HG02884 (cell line): ENCODE measurements at regions not wholly inside any gene's neighbourhood (a gene's known extent, or its start where the extent isn't known, plus 50 kb on each side); places are given as distances from the start of the nearest gene placed in this dataset.
"Not testable (repeated sequence)": the region's sequence is repeated elsewhere in the genome, so short reads cannot be mapped to it uniquely, and the experiment has no call there.

Experiments used
- ATAC-seq: cut with Tn5 transposase; IDR thresholded peaks from one replicate; pipeline ENCODE4 v1.9.1; 2021; ENCODE audit warnings: mild to moderate bottlenecking, moderate library complexity; ENCODE audit not compliant: unreplicated experiment

DNA sequence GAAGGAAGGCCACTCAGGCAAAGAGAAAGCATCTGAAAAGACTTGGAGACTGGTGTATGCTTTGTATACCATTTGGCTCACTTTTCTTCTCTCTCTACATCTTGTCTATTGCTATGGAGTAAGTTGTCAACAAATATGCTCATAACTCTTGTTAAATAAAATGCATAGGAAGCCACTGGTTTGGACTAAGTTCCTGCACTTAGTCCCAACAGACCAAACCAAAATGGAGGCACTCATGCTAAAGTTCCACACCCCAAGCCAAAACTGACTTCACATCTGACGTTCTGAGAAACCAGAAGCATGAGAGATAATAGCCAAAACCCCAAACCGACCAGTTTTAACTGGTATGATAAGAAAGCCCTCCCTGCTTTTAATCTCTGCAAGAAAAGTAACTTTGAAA lies 135.3 kb upstream of the LYPLAL1 start:
- ATAC-seq: no peak

DNA sequence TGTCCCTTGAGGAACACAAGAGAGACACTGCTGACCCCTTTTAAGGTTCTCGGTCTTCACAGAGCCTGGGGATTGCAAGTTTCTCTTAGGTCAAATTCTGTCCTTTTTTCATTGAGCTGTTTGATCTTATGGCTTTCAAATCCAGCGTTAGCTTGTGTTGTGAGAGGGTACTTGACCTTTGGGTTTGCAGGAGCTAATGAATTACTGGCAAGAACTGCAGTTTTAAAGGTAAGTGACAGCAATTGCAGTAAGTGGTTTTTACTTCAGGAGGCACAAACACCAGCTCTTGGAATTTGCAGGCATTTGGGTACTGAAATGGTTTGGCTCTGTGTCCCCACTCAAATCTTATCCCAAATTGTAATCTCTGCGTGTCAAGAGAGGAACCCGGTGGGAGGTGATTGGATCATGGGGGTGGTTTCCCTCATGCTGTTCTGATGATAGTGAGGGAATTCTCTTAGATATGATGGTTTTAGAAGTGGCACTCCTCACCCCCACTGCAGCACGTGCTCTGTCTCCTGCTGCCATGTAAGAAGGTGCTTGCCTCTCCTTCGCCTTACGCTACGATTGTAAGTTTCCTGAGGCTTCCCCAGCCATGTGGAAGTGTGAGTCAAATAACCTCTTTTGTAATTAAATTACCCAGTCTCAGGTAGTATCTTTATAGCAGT lies 134.5 kb upstream of the LYPLAL1 start:
- ATAC-seq: no peak

DNA sequence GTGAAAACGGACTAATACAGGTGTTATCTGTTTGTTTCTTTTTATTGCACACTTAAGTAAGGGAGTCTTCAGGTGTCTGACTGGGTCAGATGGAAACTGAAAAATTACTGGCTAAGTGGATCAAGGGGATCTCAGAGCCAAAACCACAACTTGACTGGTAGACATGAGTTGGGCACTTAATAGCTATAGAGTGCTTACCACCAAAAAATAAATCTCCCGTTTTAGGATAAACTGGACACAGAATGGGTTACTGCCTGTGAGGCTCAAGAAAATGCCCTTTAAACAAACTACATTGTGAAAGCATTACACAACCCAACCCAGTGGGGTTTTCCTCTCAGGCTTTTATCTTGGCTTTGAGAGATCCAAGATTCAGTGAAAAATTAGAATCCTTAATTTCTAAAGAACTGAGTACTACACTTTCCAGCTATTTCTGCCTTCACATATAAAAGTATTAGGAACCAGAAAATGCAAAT lies 134.0 kb upstream of the LYPLAL1 start:
- no peak for ATAC-seq

DNA sequence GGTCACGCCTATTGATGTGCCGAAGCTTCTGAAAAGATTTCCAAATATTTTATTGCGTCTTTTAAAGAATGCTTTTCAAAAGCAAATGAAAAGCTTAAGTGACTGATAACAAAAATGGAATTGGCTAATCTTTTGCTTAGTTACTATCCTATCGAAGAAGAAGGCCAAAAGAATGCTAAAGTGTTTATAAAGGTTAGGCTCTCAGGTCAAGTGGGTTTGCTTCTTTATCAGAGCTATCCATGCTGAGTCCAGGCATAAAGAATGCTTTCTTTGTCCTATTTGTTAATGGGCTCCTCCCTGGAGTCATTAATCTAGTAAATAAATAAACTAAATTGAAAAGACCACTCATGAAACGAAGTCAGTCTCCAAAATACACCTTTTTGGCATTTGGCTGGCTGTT lies 133.4 kb upstream of the LYPLAL1 start:
- no peak for ATAC-seq

DNA sequence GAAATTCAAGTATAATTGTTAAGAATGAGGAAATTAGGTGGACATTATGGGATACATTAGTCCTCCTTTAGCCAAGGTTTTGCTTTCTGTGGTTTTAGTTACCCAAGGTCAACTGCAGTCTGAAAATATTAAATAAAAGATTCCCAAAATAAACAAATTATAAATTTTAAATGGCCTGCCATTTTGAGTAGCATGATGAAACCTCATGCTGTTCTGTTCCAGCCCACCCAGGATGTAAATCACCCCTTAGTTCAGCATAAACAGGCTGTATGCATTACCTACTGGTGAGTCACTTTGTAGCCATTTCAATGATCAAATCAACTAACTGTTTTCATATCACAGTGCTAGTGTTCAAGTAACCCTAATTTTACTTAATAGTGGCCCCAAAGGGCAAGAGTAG lies 132.5 kb upstream of the LYPLAL1 start:
- no peak for ATAC-seq

DNA sequence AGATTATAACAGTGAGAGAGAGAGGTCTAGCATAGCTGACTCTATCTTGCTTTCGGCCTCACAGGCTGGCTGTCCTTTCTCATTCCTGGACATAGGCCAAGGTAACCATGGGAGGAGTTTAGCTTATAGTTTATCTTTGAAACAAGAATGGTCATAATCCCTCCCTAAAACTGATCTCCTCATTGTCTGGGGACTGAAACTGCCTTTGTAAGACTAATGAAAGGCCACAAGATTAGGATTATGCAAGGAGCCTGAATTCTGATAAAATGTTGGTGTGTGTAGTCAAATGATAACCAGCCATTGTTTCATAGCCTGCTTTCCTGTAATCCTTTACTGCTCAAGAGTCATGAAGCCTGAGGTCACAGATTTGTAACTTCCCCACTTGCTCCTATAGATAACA lies 131.9 kb upstream of the LYPLAL1 start:
- no peak for ATAC-seq

DNA sequence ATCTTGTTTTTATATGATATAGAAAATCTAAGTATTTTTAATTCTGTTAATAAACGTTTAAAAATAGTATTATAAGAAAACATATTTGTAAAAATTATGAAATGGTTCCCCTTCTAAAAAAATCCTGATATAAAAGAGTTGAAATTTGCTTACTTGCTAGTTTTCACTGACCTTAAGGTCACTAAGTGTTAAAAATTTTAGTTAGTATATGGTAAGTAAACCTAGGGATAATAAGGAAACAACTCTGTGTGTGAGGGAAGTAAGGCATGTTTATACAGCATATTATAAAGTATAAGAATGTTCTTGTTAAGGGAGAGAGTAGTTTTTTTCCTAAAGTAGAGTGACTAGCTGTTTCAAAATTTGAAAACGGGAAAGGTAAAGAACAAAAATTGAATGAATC lies 130.9 kb upstream of the LYPLAL1 start:
- no peak for ATAC-seq

DNA sequence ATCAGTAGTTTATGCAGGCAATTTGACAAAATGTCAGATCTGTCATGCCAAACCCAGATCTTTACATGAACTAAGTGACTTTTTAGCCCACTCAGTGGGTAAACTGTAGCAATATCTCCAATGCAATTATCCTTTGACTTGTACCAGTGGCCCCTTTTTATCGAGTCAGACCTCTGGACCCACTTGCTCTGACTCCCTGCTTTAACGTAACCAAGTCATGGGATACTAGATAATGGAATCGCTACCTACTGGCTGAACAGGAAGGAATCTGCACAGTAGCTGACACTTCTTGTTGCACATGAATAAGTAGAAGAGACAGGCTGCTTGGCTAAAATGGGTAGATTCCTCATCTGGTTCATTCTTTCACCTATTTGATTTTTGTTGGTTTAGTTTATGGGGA lies 128.4 kb upstream of the LYPLAL1 start:
- no peak for ATAC-seq

DNA sequence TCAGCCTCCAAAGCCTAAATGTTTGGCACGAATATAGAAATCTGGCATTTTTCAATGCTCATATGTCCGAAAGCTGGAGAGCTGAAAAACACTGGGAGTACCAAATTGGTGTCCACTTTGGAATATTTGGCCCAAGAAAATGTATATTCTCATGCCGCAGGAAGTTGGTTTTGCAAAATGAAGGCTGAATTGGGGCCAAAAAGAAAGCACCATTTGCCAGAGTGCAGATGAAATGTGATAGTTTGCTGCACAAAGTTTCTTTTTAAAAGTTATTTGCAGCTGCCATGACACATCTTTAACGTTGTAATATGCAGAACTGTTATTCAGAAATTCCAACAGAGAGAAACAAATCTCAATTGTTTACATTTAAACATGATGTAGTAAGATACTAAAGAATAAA lies 124.2 kb upstream of the LYPLAL1 start:
- ATAC-seq: no peak

DNA sequence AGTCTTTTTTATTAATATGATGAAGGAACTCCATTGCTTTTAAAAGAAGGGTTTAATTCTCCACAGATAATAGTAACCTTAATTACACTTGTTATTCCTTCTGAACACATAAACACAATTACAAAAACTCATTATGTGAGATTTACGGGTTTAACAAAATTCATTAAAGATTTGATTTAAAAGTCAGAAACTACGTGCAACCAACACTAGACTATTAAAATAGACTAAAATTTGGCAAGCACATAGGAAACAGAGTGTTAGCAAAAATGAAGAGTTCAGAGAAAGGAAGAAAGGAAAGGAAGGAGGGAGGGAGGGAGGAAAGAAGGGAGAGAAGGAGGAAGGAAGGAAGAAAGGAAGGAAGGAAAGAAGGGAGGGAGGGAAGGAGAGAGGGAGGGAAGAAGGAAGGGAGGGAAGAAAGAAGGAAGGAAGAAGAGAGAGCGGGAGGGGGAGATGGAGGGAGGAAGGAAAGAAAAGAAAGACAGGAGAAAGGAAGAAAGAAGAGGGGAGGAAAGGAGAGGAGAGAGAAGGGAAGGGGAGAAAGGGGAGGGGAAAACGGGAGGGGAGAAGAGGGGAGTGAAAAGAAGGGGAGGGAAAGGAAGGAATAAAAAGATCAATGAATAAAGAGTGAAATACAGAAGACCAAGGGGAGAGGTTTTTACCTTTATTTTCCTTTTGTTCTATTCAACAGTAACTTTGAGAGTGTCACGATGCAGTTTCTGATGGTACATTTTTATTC lies 123.4 kb upstream of the LYPLAL1 start:
- no peak for ATAC-seq

DNA sequence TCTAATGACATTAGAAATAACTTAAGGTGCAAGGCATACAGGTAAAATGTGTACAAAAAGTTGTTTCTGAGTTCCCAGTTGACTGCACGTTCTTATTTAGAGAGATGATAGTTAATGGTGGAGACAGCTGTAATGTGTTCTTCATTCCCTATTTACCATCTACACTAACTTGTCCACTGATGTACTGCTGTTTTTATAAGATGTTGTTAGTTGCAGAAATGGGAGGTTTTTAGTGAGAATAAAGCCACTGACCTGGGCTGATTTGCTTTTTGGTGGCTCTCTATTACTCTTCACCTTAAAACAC lies 122.9 kb upstream of the LYPLAL1 start:
- no peak for ATAC-seq

DNA sequence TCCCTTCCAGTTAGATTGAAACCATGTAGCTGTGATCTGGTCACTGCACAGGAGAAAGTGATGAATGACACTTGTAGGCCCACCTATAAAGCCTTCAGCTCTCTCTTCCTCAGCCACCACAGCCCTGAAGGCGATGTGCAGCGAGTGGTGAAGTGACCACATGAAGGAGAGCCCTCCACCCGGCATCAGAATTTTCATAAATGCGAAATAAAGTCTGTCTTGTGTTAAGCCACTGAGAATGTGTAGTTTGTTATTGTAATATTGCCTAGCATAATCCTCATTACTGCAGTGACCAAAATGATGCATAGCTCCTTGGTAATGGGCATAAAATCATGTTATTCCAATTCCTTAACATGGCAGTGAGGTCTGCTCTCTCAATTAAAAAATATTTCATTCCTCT lies 122.1 kb upstream of the LYPLAL1 start:
- ATAC-seq: no peak

DNA sequence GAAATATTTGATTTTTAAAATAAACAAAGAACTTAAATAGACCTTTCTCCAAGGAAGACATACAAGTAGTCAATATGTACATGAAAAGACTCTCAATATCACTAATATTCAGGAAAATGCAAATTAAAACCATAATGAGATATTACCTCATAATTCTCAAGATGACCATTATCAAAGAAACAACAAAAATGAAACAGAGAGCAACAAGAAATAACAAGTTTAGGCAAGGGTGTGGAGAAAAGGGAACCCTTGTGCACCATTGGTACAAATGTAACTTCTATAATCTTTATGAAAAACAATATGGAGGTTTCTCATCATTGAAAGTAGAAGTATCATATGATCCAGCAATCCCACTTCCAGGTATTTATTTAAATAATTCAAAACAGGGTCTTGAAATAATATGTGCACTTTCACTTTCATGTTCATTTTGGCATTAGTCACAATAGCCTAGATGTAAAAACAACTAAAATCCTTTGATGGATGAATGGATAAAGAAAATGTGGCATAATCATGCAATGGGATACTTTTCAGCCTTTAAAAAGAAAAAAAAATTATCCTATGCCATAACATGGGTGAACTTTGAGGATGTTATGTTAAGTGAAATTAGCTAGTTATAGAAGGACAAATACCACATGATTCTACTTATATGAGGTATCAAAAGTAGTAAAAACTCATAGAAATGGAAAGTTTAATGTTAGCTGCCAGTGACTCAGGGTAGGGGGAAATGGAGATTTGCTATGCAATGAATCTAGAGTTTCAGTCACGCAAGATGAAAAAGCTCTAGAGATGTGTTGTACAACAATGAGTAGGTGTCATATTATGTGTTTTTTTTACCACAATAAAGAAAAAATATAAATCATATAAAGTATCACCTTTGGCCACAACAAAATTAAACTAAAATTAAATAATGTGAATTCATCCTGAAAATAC lies 114.5 kb upstream of the LYPLAL1 start:
- no peak for ATAC-seq

DNA sequence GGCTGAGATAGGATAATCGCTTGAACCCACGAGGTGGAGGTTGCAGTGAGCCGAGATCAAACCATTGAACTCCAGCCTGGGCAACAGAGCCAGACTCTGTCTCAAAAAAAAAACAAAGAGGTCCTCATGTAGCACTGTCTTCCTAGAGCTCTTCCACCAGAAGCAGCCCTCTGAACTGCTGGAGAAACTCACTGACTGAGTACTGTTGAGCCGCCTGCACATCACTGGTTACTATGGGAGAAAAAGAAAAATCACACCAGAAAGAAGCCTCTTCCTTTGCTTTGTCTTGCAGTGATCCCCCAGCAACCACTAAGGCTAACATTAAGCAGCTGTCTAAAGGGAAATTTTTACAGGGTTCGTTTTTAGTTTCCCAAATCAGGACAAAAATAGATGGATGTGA lies 112.9 kb upstream of the LYPLAL1 start:
- no peak for ATAC-seq

DNA sequence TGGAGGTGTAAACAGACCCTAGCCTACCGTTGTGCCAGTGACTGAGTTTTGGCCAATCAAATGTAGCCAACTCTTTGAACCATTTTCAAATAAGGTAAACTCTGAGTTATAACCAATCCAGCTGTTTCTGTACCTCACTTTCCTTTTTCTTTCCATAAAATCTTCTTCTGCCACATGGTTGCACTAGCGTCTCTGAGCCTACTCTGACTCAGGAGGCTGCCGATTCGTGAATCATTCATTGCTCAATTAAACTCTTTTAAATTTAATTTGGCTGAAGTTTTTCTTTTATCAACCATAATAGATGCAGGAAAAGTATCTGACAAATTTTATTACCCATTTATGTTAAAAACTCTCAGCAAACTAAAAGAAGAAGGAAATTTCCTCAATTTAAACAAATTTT lies 111.5 kb upstream of the LYPLAL1 start:
- no peak for ATAC-seq

DNA sequence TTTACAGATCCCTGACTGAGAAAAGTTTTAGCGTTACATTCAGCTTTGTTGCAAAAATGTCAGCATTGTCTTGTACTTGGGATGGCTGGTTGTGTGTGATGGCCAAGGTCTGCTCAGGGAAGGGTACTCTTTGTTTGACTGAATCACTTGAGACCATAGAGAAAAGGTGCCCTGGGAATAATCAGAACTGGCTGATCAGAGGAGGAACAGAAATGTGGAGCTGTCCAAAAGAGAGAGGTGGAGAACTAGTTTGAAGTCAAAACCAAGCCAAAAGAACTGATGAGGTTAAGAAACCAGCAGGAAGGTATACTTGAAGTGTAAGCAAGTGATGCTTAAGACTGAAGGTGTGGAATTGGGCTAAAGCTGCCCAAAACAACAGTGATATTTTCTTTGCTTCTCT lies 107.6 kb upstream of the LYPLAL1 start:
- ATAC-seq: no peak

DNA sequence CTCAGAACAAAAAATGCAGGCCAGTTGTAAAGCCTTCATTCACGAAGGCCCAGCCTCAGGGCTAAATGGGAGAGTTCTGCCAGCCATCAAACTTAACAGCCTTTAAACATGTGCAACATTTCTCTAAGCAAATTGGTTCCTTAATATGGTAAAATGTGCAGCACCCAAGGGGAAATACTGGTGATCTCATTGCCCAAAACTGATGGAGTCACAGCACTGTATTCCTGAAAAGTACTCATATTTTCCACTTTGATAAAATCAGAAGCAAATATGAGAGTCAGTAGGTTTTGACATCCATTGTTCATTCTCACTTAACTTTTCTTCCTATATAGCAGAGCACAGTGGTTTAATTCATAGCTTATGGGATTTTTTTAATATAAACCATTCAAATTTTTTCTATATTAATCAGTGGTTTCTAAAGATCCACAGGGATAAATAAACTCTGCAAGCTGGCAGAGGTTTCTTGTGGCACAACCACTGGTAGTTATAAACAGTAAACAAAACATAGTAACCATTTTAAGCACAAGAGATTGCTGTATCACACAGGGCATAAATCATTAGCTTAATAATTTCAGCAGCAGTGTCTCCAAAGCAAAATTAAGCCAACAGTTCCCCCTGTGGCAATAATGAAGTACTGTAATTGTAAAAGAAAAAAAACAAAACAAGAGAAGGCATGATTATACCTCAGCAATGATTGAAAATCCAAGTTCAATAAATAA lies 106.9 kb upstream of the LYPLAL1 start:
- no peak for ATAC-seq

DNA sequence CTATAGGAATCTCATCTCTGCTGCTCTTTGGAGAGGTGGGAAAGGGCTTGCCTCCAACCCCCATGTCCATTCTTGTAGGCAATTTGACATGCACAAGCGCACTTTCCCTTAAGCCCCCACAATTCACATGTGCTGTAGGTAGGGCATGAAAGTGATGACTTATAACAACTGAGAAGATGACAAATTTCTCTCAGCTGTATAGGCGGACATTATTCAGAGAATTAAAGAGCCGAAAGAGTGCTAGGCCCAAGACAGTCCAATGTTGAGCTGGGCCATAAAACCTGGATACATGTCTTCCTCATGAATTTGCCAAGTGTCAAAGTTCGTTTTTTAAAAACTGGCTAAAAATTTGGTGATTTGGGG lies 106.3 kb upstream of the LYPLAL1 start:
- ATAC-seq: no peak

DNA sequence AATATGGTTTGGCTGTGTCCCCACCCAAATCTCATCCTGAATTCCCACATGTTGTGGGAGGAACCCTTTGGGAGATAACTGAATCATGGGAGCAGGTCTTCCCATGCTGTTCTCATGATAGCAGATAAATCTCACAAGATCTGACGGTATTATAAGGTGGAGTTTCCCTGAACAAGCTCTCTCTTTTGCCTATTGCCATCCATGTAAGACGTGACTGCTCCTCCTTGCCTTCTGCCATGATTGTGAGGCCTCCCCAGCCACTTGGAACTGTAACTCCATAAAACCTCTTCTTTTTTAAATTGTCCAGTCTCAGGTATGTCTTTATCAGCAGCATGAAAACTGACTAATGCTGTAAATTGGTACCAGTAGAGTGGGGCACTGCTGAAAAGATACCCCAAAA lies 103.3 kb upstream of the LYPLAL1 start:
- ATAC-seq: not testable (repeated sequence)

DNA sequence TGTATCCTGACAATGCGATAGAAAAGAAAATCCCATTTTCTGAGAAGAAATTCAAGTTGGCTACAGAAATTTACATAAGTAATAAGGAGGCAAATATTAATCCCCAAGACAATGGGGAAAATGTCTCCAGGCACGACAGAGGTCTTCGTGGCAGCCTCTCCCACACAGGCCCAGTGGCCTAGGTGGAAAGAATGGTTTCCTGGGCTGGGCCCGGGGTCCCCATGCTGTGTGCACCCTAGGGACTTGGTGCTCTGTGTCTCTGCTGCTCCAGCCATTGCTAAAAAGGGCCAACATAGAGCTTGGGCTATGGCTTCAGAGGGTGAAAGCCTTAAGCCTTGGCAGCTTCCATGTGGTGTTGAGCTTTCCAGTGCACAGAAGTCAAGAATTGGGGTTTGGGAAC lies 102.5 kb upstream of the LYPLAL1 start:
- no peak for ATAC-seq

DNA sequence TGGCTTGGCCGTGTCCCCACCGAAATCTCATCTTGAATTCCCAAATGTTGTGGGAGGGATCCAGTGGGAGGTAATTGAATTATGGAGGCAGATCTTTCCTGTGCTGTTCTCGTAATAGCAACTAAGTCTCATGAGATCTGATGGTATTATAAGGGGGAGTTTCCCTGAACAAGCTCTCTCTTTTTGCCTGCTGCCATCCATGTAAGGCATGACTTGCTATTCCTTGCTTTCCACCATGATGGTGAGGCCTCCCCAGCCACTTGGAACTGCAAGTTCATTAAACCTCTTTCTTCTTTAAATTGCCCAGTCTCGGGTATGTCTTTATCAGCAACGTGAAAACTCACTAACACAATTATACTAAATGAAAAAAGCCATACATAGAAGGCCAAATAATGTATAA lies 101.3 kb upstream of the LYPLAL1 start:
- no peak for ATAC-seq
